H1 (cell line): ENCODE measurements at regions not wholly inside any gene's neighbourhood (a gene's known extent, or its start where the extent isn't known, plus 50 kb on each side); places are given as distances from the start of the nearest gene placed in this dataset.

Source experiments
- GABPA ChIP-seq: IDR thresholded peaks from 2 replicates; pipeline ENCODE4 v1.6.1; 2011; ENCODE audit warnings: mild to moderate bottlenecking, low read length, moderate library complexity, borderline replicate concordance; ENCODE audit not compliant: insufficient read depth

- peak; percentile 18; the same call in 1 of the 2 replicates for TF ChIP-seq GABPA
Measured at GRCh38 chr11:119941636-119942411, 196.1 kb downstream of the TRIM29 start (continued).
